ENCODE measurements at regions not wholly inside any gene's neighbourhood (a gene's known extent, or its start where the extent isn't known, plus 50 kb on each side); places are given as distances from the start of the nearest gene placed in this dataset.

- no peaks in the 10 kb centered on the region for H3K9me3 ChIP-seq (replicated peaks; ENCODE audit: control insufficient read depth, low read depth, low read length)
- no peaks in the 10 kb centered on the region for H3K36me3 ChIP-seq (ENCODE audit: control insufficient read depth, insufficient read depth, low read length)
- no peaks in the 10 kb centered on the region for H3K27me3 ChIP-seq (ENCODE audit: control insufficient read depth, insufficient read depth, low read length)
- no peak overlapping the region for H3K4me3 ChIP-seq (ENCODE audit: low read length)
- H3K27ac ChIP-seq (ENCODE audit: low read length): no peak overlapping the region
- DNase-seq: peak; percentile 8
- H3K4me1 ChIP-seq (ENCODE audit: control insufficient read depth, insufficient read depth, low read length): no peaks in the 10 kb centered on the region
Observed at GRCh38 chr3:67712259-67712658, 57.8 kb upstream of the SUCLG2 start.

- H3K4me3 ChIP-seq (ENCODE audit: low read length): no peak overlapping the region
- H3K27ac ChIP-seq (ENCODE audit: low read length): no peak overlapping the region
- H3K4me1 ChIP-seq (ENCODE audit: control insufficient read depth, insufficient read depth, low read length): no peaks in the 10 kb centered on the region
- no peaks in the 10 kb centered on the region for H3K27me3 ChIP-seq (ENCODE audit: control insufficient read depth, insufficient read depth, low read length)
- no peak for DNase-seq
- no peaks in the 10 kb centered on the region for H3K36me3 ChIP-seq (ENCODE audit: control insufficient read depth, insufficient read depth, low read length)
- no peaks in the 10 kb centered on the region for H3K9me3 ChIP-seq (replicated peaks; ENCODE audit: control insufficient read depth, low read depth, low read length)
Observed at GRCh38 chr3:67710396-67710795, 56.0 kb upstream of the SUCLG2 start.

GRCh38 chr3:67706934-67707333 lies 52.5 kb upstream of the SUCLG2 start:
- H3K4me3 ChIP-seq (ENCODE audit: low read length): no peak overlapping the region
- H3K27me3 ChIP-seq (ENCODE audit: control insufficient read depth, insufficient read depth, low read length): no peaks in the 10 kb centered on the region
- no peaks in the 10 kb centered on the region for H3K4me1 ChIP-seq (ENCODE audit: control insufficient read depth, insufficient read depth, low read length)
- no peaks in the 10 kb centered on the region for H3K36me3 ChIP-seq (ENCODE audit: control insufficient read depth, insufficient read depth, low read length)
- H3K9me3 ChIP-seq (replicated peaks; ENCODE audit: control insufficient read depth, low read depth, low read length): no peaks in the 10 kb centered on the region
- no peak overlapping the region for H3K27ac ChIP-seq (ENCODE audit: low read length)
- no peak for DNase-seq
- WGBS (ENCODE audit: insufficient coverage): 50% methylated on average over 2 of the region's 4 CpGs

GRCh38 chr3:67704322-67704721 lies 49.9 kb upstream of the SUCLG2 start:
- Histone ChIP-seq H3K4me3 (ENCODE audit: low read length) (no peak overlapping the region), H3K36me3 (ENCODE audit: control insufficient read depth, insufficient read depth, low read length) (no peaks in the 10 kb centered on the region), H3K27me3 (ENCODE audit: control insufficient read depth, insufficient read depth, low read length) (no peaks in the 10 kb centered on the region), H3K4me1 (ENCODE audit: control insufficient read depth, insufficient read depth, low read length) (no peaks in the 10 kb centered on the region), H3K27ac (ENCODE audit: low read length) (no peak overlapping the region), H3K9me3 (replicated peaks; ENCODE audit: control insufficient read depth, low read depth, low read length) (no peaks in the 10 kb centered on the region)
- 77% methylated on average over 4 of the region's 4 CpGs for WGBS (ENCODE audit: insufficient coverage)
- DNase-seq: no peak
